Activated naive CD8-positive, alpha-beta T cell treated with anti-CD3 and anti-CD28 coated beads, Interleukin-2, amount 50 U/mL, for 16 hours (primary cell): ENCODE measurements at regions not wholly inside any gene's neighbourhood (a gene's known extent, or its start where the extent isn't known, plus 50 kb on each side); places are given as distances from the start of the nearest gene placed in this dataset.

Source experiments
- DNase-seq: peaks from one replicate; pipeline ENCODE4 v3.0.0-alpha.2; 2020; ENCODE audit warnings: low read depth, low spot score

GRCh38 chr14:98607341-98607910 is 664.6 kb downstream of the BCL11B start:
- no peak for DNase-seq

DNA sequence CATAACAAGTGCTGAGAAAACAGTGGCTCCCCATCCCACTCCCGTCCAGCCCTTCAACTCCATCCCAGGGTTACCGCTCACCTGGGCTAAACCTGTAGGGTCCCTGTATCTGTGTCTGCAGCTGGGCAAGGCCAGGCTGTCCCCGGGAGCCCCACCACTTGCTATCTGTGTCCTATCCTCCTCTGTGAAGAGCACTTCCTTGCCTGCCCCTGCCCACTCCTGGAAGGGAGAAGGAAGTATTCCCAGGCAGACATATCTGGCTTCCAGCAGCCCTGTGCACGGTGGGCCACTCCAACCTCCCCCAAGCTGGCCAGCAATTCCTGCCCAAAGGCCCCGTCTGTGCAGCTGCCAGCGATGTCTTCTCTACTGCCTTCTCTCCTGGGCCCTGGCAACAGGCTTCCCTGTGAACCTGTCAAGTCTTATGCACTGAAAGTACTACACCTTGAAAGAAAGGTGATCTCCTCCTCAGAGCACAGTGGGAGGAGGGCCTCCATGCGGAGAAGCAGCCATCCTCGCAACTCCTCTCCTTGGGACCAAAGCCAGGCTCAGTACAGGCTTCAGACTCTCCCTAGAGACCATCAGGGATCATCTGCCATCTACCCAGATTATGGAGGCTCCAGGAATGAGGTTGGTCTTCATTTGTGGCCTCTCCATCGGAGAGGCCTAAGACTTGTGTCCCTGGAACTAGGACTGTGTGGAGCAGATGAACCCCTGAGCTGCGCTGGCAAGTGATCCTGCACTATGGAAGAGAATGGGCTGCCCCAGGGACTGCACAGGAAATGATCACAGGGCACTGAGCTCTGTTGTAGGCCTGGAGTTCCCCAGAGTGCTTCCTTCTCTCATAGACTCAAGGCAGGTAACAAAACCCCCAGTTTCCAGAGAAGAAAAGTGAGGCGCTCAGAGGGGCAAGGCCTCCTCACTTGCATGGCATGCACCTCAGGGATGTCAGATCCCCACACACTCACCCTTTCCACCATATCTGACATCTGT is 663.6 kb downstream of the BCL11B start:
- DNase-seq: no peak

- no peak for DNase-seq
Observed at GRCh38 chr14:98612434-98613200, 659.4 kb downstream of the BCL11B start.

DNA sequence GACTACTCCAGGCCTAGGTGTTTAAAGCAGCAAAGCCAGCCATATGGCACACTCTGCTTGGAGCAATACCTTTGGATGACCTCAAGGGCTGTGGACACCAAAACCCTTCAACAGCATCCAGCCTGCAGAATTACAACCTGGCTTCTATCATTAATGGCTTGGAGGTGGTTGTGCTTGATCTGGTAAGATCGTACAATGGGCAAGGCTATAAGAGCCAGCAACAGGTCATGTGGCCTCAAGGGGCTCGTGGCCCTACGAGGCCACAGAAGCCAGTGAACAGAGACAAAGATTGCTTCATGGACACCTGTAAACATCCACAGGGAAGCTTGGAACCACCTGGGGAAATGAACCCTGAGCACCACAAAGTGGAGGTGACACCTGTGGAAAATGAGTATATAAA is 657.3 kb downstream of the BCL11B start:
- DNase-seq: no peak

DNA sequence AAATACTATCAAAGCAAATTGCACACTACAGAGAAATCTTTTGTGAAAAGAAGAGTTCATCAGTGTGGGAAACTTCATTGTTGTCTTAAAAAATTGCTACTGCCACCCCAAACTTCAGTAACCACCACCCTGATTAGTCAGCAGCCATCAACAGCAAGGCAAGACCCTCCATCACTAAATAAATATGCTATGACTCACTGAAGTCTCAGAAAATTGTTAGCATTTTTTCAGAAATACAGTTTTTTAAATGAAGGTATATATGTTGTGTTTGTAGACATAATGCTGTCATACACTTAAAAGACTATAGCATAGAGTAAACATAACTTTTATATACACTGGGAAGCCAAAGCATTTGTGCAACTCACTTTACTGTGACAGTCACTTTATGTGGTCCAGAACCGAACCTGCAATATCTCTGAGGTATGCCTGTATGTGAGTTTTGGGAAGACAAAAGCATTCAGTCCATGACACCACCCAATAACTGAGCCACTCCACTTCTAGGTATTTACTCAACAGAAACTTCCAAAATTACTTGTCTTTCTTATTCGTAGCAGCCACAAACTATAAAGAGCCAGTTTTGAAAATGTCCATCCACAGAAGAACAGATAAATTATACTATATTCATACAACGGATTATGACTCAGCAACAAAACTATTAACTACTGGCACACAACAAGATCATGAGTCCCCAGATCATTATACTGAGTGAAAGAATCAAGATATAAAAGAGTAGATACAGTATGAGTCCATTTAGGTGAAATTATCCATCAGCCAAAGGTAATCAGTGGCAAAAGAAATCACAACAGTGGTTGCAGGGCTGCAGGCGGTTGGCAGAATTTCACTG is 649.6 kb downstream of the BCL11B start:
- no peak for DNase-seq

- DNase-seq: no peak
Observed at GRCh38 chr14:98623788-98624415, 648.1 kb downstream of the BCL11B start.

- DNase-seq: no peak
Observed at GRCh38 chr14:98633380-98633779, 638.6 kb downstream of the BCL11B start.

DNA sequence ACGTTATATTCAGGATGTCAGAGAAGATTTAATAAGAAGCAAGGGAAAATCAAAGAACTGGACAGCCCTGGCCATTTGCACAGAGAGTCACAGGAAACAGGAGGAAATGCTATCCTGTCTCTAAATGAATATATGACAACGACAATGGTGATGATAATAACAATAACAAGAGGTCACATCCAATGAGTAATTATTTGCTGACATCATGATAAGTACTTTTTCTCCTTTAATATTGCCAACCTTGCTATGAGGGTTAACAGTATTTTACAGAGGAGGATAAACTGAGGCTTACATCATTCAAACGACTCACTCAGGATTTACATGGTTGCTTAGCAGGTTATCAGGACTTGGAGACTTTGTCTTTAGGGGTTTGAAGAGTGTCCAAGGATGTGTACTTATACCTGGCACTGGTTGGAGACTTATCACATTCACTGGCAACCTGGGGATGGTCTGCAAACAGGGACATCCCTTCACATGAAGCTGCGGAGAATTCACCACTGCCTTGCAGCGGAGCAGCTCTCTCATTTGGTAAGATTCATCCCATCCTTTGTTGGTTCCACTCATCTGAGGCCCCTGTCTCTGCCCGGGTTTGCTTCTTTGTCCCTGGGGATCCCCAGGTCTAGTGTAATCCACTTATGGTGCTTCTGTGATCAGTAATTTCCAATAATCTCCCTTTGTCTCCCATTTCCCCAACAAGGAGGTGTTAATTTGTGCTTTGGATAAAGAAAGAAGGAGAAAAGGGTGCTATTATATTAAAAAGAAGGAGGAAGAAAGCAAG is 637.8 kb downstream of the BCL11B start:
- DNase-seq: no peak

DNA sequence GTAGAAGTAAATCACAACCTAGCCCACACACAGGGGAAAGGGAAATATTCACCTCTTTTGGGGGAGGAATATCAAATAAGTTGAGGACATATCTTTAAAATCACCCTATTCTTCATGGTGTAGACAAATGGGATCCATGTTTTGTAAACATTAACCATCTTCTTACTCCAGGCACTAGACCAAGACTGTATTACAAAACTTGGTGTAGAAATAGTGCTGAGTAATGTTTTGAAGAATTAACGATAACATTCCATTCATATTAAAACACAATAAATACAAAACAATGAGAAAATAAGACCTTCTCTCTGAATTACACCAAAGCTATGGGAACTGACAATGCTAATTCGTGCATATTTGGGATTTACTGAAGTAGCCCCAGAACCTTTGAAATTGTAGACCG is 633.6 kb downstream of the BCL11B start:
- no peak for DNase-seq

- no peak for DNase-seq
Observed at GRCh38 chr14:98647754-98648153, 624.2 kb downstream of the BCL11B start.

GRCh38 chr14:98651037-98651436 is 621.0 kb downstream of the BCL11B start:
- no peak for DNase-seq

- no peak for DNase-seq
Observed at GRCh38 chr14:98665007-98665406, 607.0 kb downstream of the BCL11B start.

GRCh38 chr14:98666545-98666944 is 605.5 kb downstream of the BCL11B start:
- DNase-seq: no peak

DNA sequence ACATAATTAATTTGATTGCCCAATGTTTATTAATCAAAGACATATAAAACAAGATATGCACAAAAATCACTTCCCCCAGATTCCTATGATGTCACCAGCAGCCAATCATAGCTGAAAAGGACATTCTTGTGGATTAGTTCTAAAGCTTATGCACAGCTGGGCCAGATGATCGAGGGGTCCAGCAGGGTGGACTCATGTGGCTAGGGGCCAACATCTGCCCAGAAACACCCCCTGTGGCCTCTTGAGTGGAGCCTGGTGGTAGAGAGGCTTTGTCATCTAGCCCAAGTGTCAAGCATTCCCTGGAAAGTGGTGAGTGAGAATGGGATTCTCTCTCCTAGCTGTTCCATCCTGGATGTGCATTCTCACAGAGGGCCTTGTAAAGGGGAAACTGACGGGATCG is 590.0 kb downstream of the BCL11B start:
- DNase-seq: no peak

- DNase-seq: no peak
Observed at GRCh38 chr14:98682726-98683125, 589.3 kb downstream of the BCL11B start.

- no peak for DNase-seq
Observed at GRCh38 chr14:98684468-98684867, 587.5 kb downstream of the BCL11B start.

- DNase-seq: no peak
Observed at GRCh38 chr14:98685725-98686124, 586.3 kb downstream of the BCL11B start.

DNA sequence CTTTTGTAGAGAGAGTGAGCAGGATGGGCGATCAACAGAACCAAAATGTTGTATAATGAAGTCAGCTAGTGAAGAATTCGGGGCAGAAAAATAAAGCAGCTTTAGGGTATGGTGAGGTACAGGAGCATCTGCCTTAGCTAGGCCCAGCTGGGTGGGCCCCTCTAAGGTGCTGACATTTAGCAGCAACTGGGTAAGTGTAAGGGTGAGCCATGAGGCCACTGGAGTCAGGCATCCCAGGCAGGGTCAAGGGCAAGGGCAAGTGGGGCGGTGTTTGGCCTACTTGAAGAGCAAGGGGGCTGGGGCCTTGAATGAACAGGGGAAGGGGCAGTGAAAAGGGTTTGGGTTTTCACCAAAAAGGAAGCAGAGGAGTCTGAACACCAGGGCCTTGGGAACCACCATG is 583.6 kb downstream of the BCL11B start:
- DNase-seq: no peak

DNA sequence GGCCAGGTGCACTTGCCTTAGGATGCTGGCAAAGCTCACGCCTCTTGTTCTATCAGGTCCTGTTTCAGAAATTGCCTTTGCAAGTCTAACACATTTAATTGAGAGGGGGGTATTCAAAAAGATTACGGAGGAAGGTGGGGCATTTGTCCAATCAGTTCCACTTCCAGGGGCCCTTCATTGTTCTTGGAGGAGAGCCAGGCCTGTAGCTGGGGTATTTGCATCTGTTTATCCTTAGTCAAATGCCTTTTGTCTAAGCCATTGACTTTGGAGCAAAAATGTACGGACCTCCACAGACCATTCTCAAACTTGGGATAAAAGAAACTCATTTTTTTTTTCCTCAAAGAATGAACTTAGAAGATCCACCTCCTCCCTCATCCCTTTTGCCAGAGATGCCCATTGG is 582.0 kb downstream of the BCL11B start:
- DNase-seq: no peak

- no peak for DNase-seq
Observed at GRCh38 chr14:98692832-98693231, 579.2 kb downstream of the BCL11B start.
